ENCODE measurements at regions not wholly inside any gene's neighbourhood (a gene's known extent, or its start where the extent isn't known, plus 50 kb on each side); places are given as distances from the start of the nearest gene placed in this dataset.
A peak's percentile ranks its signal among the peaks of the same experiment; 100 is the strongest.

DNA sequence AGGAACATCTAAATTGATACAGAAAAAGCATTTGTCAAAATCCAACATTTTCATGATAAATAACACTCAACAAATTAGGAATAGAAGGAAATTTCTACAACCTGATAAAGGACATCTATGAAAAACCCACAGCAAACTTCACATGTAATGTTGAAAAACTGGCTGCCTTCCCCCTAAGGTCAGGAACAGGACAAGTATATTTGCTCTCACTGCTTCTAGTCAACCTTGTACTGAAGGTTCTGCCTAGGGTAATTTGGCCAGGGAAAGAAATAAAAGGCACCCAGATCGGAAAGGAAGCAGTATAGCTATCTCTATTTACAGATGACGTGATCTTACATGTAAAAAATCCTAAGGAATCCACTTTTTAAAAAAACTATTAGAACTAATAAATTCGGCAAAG is 97.1 kb upstream of the USP9X start:
- H3K79me2 ChIP-seq (ENCODE audit: control insufficient read depth in 1 of 2, insufficient read depth in 2 of 2, low read length in 2 of 2): no peaks in the 10 kb centered on the region
- H3K27me3 ChIP-seq (replicated peaks in 1 of 4; ENCODE audit: control insufficient read depth in 3 of 4, extremely low read depth in 1 of 4, insufficient read depth in 3 of 4, low read length in 3 of 4): no peaks in the 10 kb centered on the region
- POLR2A ChIA-PET (ENCODE audit: partially characterized antibody): no interaction called here
- H3K23ac ChIP-seq (ENCODE audit: insufficient read length): no peak overlapping the region
- TF ChIP-seq SIRT6 (IDR thresholded peaks at IDR 0.05; ENCODE audit: low read length) (no peak), TEAD4 (IDR thresholded peaks at IDR 0.05; ENCODE audit: low read depth, low read length) (no peak), EP300 (IDR thresholded peaks at IDR 0.05; ENCODE audit: borderline replicate concordance in 1 of 2, low read depth in 2 of 2, low read length in 2 of 2) (no peak), KDM4A (IDR thresholded peaks at IDR 0.05; ENCODE audit: low read depth, low read length, severe bottlenecking) (no peak), YY1 (IDR thresholded peaks at IDR 0.05; ENCODE audit: low read depth, low read length) (no peak), SP4 (IDR thresholded peaks at IDR 0.05; ENCODE audit: low read length) (no peak), TCF12 (IDR thresholded peaks at IDR 0.05; ENCODE audit: low read depth, low read length) (no peak), SP2 (IDR thresholded peaks at IDR 0.05; ENCODE audit: low read length) (no peak), POLR2A (IDR thresholded peaks at IDR 0.05; ENCODE audit: control extremely low read depth in 1 of 2, low read depth in 2 of 2, low read length in 2 of 2) (no peak), TAF7 (optimal IDR thresholded peaks at IDR 0.05; ENCODE audit: borderline replicate concordance, low read depth, low read length) (no peak), SIX5 (IDR thresholded peaks at IDR 0.05; ENCODE audit: low read depth, low read length) (no peak), SIN3A (conservative IDR thresholded peaks at IDR 0.05 in 1 of 2, IDR thresholded peaks at IDR 0.05 in 1 of 2; ENCODE audit: low read depth in 1 of 2, low read length in 2 of 2) (no peak), POU5F1 (IDR thresholded peaks at IDR 0.05; ENCODE audit: low read depth, low read length) (no peak), BACH1 (IDR thresholded peaks at IDR 0.05; ENCODE audit: low read length) (no peak), CHD1 (IDR thresholded peaks at IDR 0.05; ENCODE audit: low read depth, low read length) (no peak)
- CTCF ChIA-PET (ENCODE audit: partially characterized antibody): no interaction called here
- H4K20me1 ChIP-seq (replicated peaks in 1 of 2; ENCODE audit: control insufficient read depth in 1 of 2, insufficient read depth in 2 of 2, low read length in 2 of 2): no peaks in the 10 kb centered on the region
- no peaks in the 10 kb centered on the region for H3K9me3 ChIP-seq (ENCODE audit: insufficient read depth in 2 of 2, low read depth in 1 of 2, low read length in 1 of 2)
- peak; percentile 42 for FAIRE-seq
- H2AK5ac ChIP-seq (ENCODE audit: low read depth, low read length): no peak overlapping the region
- no peak overlapping the region for H3K56ac ChIP-seq (replicated peaks; ENCODE audit: insufficient read length, low read depth, low read length)
- no peak overlapping the region for H2BK20ac ChIP-seq (ENCODE audit: low read length)
- 91% methylated on average over 3 of the region's 3 CpGs; no CpG with 5 or more reads in 1 of the 2 experiments for WGBS, 2 experiments (ENCODE audit: extremely low coverage in 1 of 2, insufficient coverage in 1 of 2, insufficient read length in 1 of 2, insufficient replicate concordance in 2 of 2, low coverage in 1 of 2, low lambda C conversion rate in 2 of 2, missing lambda C conversion rate in 1 of 2)
- H3K4me1 ChIP-seq (replicated peaks in 1 of 4; ENCODE audit: control insufficient read depth in 3 of 4, insufficient read depth in 4 of 4, low read length in 3 of 4): peaks cover 0 to 4% (median 1%) of the 10 kb centered on the region in 4 experiments; a peak in 3 of 7 replicates
- no peak overlapping the region for H2BK15ac ChIP-seq (ENCODE audit: low read length)
- H3K9ac ChIP-seq (replicated peaks in 1 of 4; ENCODE audit: extremely low read depth in 1 of 4, low read depth in 3 of 4, low read length in 3 of 4): no peak overlapping the region
- no peak overlapping the region for H3K14ac ChIP-seq (ENCODE audit: insufficient read length)
- no peak overlapping the region for H2AFZ ChIP-seq (ENCODE audit: low read length)
- H3K18ac ChIP-seq (ENCODE audit: extremely low read depth, low read length): no peak overlapping the region
- no peak for DNase-seq (ENCODE audit: low read depth in 1 of 2, low spot score in 2 of 2)
- H2BK120ac ChIP-seq (replicated peaks; ENCODE audit: low read depth, low read length): no peak overlapping the region
- no peak overlapping the region for H4K8ac ChIP-seq (ENCODE audit: extremely low read depth, insufficient read depth, low read length)
- no peak overlapping the region for H3K4ac ChIP-seq (replicated peaks; ENCODE audit: insufficient read length, low read depth, low read length)
- H3K36me3 ChIP-seq (ENCODE audit: control insufficient read depth in 2 of 4, insufficient read depth in 4 of 4, low read length in 3 of 4): no peaks in the 10 kb centered on the region
- H4K5ac ChIP-seq (ENCODE audit: insufficient read length, low read depth, low read length): no peak overlapping the region
- no peak overlapping the region for H2BK5ac ChIP-seq (ENCODE audit: low read depth, low read length)
- no peaks in the 10 kb centered on the region for H3K79me1 ChIP-seq (ENCODE audit: low read depth, low read length)
- H4K91ac ChIP-seq (replicated peaks; ENCODE audit: insufficient read length, low read length): no peak overlapping the region
- H3K23me2 ChIP-seq (ENCODE audit: low read depth, low read length): no peaks in the 10 kb centered on the region
- H3K4me2 ChIP-seq (ENCODE audit: insufficient read depth in 1 of 2, low read depth in 2 of 2, low read length in 2 of 2): no peak overlapping the region
- H3K4me3 ChIP-seq (ENCODE audit: extremely low read depth in 1 of 4, insufficient read depth in 2 of 4, low read depth in 3 of 4, low read length in 4 of 4): no peak overlapping the region
- H3K27ac ChIP-seq (ENCODE audit: low read depth, low read length): no peak overlapping the region
- no peak overlapping the region for H2BK12ac ChIP-seq (ENCODE audit: low read depth, low read length)

Measured in H1 (cell line).